Endothelial cell of umbilical vein (primary cell): ENCODE measurements at regions not wholly inside any gene's neighbourhood (a gene's known extent, or its start where the extent isn't known, plus 50 kb on each side); places are given as distances from the start of the nearest gene placed in this dataset.

Experiments
- BruUV-seq: library from RNA; stranded (reverse); fragments of 400-500 nt; replicated peaks from 2 replicates; lab custom pipeline; 2021; lab: Mats Ljungman, UMichigan
- CTCF ChIA-PET: fragments of 300-600, 350-600 bp; sonication (Branson Sonifier 250); formaldehyde crosslinking; loops from one replicate; lab custom pipeline; 2021; ENCODE audit warnings: antibody characterized with exemption, inconsistent platforms; lab: Charles Lee
- POLR2A ChIA-PET: fragments of 300-600, 350-600 bp; sonication (Branson Sonifier 250); formaldehyde crosslinking; loops from one replicate; lab custom pipeline; 2021; ENCODE audit warnings: antibody characterized with exemption, inconsistent platforms; lab: Charles Lee
- DNase-seq: peaks from one replicate; pipeline ENCODE4 v3.0.0-alpha.2; 2011; ENCODE audit warnings: low read depth, low spot score
- FAIRE-seq: peaks from 2 replicates; lab custom pipeline; 2011; peaks lifted over from hg19 to GRCh38; lab: Jason Lieb, UNC
- H2AFZ ChIP-seq: 2 replicates; pipeline ENCODE4 v1.6.0; 2012; ENCODE audit warnings: low read depth, low read length, control low read depth, inconsistent platforms
- H3K27ac ChIP-seq: 2 replicates; pipeline ENCODE4 v1.5.1; 2011; ENCODE audit warnings: low read depth, mild to moderate bottlenecking, control low read depth, low read length, moderate library complexity; ENCODE audit not compliant: insufficient read depth
- H3K27me3 ChIP-seq, 2 experiments: 2 replicates each; pipeline versions ENCODE4 v1.6.0 to v1.6.1; 2011; ENCODE audit warnings: low read length in 2 of 2, mixed read lengths in 1 of 2; ENCODE audit not compliant: control insufficient read depth in 2 of 2, insufficient read depth in 2 of 2
- H3K36me3 ChIP-seq, 2 experiments: 2 replicates in 1 of 2; 3 replicates in 1 of 2; pipeline ENCODE4 v1.5.1; 2011; ENCODE audit warnings: low read length in 2 of 2, mild to moderate bottlenecking in 1 of 2, moderate library complexity in 1 of 2; ENCODE audit not compliant: control insufficient read depth in 2 of 2, insufficient read depth in 2 of 2; ENCODE audit errors: extremely low read depth in 1 of 2
- H3K4me1 ChIP-seq: 3 replicates; pipeline ENCODE4 v1.5.1; 2011; ENCODE audit warnings: mild to moderate bottlenecking, low read length; ENCODE audit not compliant: control insufficient read depth, insufficient read depth; ENCODE audit errors: extremely low read depth
- H3K4me2 ChIP-seq: 2 replicates; pipeline ENCODE4 v1.6.1; 2011; ENCODE audit warnings: low read length, control low read depth, mixed read lengths; ENCODE audit not compliant: insufficient read depth
- H3K4me3 ChIP-seq, 3 experiments: fragments of 200-600 bp in 1 of 3; sonication (generic), shearing (Covaris generic) in 1 of 3; replicated peaks in 1 of 3; 2 replicates each; pipeline ENCODE4 v1.5.1; 2011 to 2016; ENCODE audit warnings: control low read depth in 3 of 3, low read length in 3 of 3, mild to moderate bottlenecking in 2 of 3, inconsistent platforms in 1 of 3, low read depth in 1 of 3, moderate library complexity in 1 of 3; ENCODE audit not compliant: insufficient read depth in 1 of 3
- H3K79me2 ChIP-seq: 2 replicates; pipeline ENCODE4 v1.6.0; 2012; ENCODE audit warnings: low read length, inconsistent platforms; ENCODE audit not compliant: control insufficient read depth, insufficient read depth
- H3K9ac ChIP-seq: replicated peaks from 2 replicates; pipeline ENCODE3; 2011; ENCODE audit warnings: low read length, control low read depth; ENCODE audit not compliant: insufficient read depth; ENCODE audit errors: extremely low read depth
- H3K9me1 ChIP-seq: replicated peaks from 3 replicates; pipeline ENCODE4 v1.6.0; 2011; ENCODE audit warnings: mild to moderate bottlenecking, low read length; ENCODE audit not compliant: control insufficient read depth, insufficient read depth; ENCODE audit errors: extremely low read depth
- H3K9me3 ChIP-seq: replicated peaks from 2 replicates; pipeline ENCODE4 v1.5.1; 2012; ENCODE audit warnings: low read length, inconsistent platforms; ENCODE audit not compliant: control insufficient read depth, insufficient read depth
- H4K20me1 ChIP-seq: replicated peaks from 2 replicates; pipeline ENCODE3; 2011; ENCODE audit warnings: mild to moderate bottlenecking, low read length; ENCODE audit not compliant: control insufficient read depth, insufficient read depth; ENCODE audit errors: extremely low read depth
- CTCF ChIP-seq, 2 donors: IDR thresholded peaks; 1 replicate in 1 of 2; 2 replicates in 1 of 2; pipeline ENCODE4 v1.5.1; 2011; ENCODE audit warnings: low read length in 2 of 2, mild to moderate bottlenecking in 2 of 2, moderate library complexity in 2 of 2, control low read depth in 1 of 2, inconsistent platforms in 1 of 2, low read depth in 1 of 2; ENCODE audit not compliant: insufficient read depth in 1 of 2; ENCODE audit errors: extremely low read depth in 1 of 2
- EZH2 ChIP-seq: IDR thresholded peaks from 2 replicates; pipeline ENCODE4 v1.6.1; 2012; ENCODE audit warnings: borderline replicate concordance, low read depth, mild to moderate bottlenecking, moderate library complexity, low read length, inconsistent platforms; ENCODE audit not compliant: severe bottlenecking
- FOS ChIP-seq: IDR thresholded peaks from 2 replicates; pipeline ENCODE4 v1.6.1; 2011; ENCODE audit warnings: mild to moderate bottlenecking, low read length, moderate library complexity, borderline replicate concordance; ENCODE audit not compliant: insufficient read depth
- GATA2 ChIP-seq: IDR thresholded peaks from 2 replicates; pipeline ENCODE4 v1.7.0; 2011; ENCODE audit warnings: low read depth, mild to moderate bottlenecking, moderate library complexity, mixed read lengths, low read length; ENCODE audit not compliant: insufficient read length, insufficient read depth
- JUN ChIP-seq: IDR thresholded peaks from 2 replicates; pipeline ENCODE4 v1.6.1; 2011; ENCODE audit warnings: borderline replicate concordance, low read depth; ENCODE audit not compliant: insufficient read length, insufficient read depth
- MAX ChIP-seq: IDR thresholded peaks from 2 replicates; pipeline ENCODE4 v1.6.1; 2011; ENCODE audit not compliant: insufficient read depth, insufficient read length
- MYC ChIP-seq: IDR thresholded peaks from one replicate; pipeline ENCODE4 v1.6.1; 2011; ENCODE audit warnings: mild to moderate bottlenecking, low read depth, low read length
- POLR2A ChIP-seq: IDR thresholded peaks from 2 replicates; pipeline ENCODE4 v1.6.1; 2012; ENCODE audit warnings: low read depth, mild to moderate bottlenecking, control low read depth, low read length
- POLR2AphosphoS5 ChIP-seq: IDR thresholded peaks from 2 replicates; pipeline ENCODE4 v1.6.1; 2012; ENCODE audit warnings: low read depth, mild to moderate bottlenecking, control low read depth, low read length, moderate library complexity; ENCODE audit not compliant: insufficient read depth
- dilution Hi-C: fragments of 300-500 bp; cut with MboI; formaldehyde crosslinking; loops from one replicate; pipeline ENCODE4 v1.15.0; 2019; ENCODE audit warnings: low sequenced_read_pairs; ENCODE audit not compliant: extremely low pct_ligation_motif_present
- intact Hi-C: fragments of 100-400 bp; cut with micrococcal nuclease; formaldehyde crosslinking; loops from one replicate; pipeline ENCODE4 v1.10.0; 2022

- Histone ChIP-seq H4K20me1 (no peaks in the 10 kb centered on the region), H3K36me3 (no peaks in the 10 kb centered on the region), H3K4me3 (no peak overlapping the region), H3K4me1 (peaks cover 3% of the 10 kb centered on the region), H3K9me3 (no peaks in the 10 kb centered on the region), H3K27me3 (peaks cover 0 to 5% of the 10 kb centered on the region in 2 experiments), H3K9me1 (no peaks in the 10 kb centered on the region), H3K27ac (no peak overlapping the region), H3K79me2 (no peaks in the 10 kb centered on the region), H3K4me2 (no peak overlapping the region), H2AFZ (no peak overlapping the region), H3K9ac (no peak overlapping the region)
- intact Hi-C loops (no loop called here), dilution Hi-C loops (no loop called here)
- no peak for FAIRE-seq
- TF ChIP-seq POLR2AphosphoS5 = no peak
- TF ChIP-seq JUN = no peak
- POLR2A ChIA-PET = no interaction called here
- CTCF ChIA-PET = interaction anchor here (1.9 kb wide), 1 partner anchor 13 kb away, joined by 4 read pairs; no protein-coding TSS in a partner anchor
- no peak for DNase-seq
- BruUV-seq = no TSS peak
Measured at GRCh38 chr13:37207691-37208451, 102.4 kb upstream of the CSNK1A1L start.

- DNase-seq (no peak), FAIRE-seq (no peak)
- no peaks in the 10 kb centered on the region for H3K36me3 ChIP-seq
- no peaks in the 10 kb centered on the region for H3K27me3 ChIP-seq
- H3K27ac ChIP-seq = no peak overlapping the region
- H3K9me3 ChIP-seq = no peaks in the 10 kb centered on the region
- TF ChIP-seq CTCF (IDR thresholded peaks at IDR 0.05; ENCODE audit: extremely low read depth in 1 of 2, insufficient read depth in 1 of 2, low read depth in 1 of 2, low read length in 2 of 2) = no peak
- TF ChIP-seq GATA2 = no peak
- TF ChIP-seq MAX = no peak
- TF ChIP-seq JUN = no peak
- no peak for TF ChIP-seq EZH2
- TF ChIP-seq MYC = no peak
- TF ChIP-seq POLR2A = no peak
- no peak for TF ChIP-seq FOS
- no peak for TF ChIP-seq POLR2AphosphoS5
- no peaks in the 10 kb centered on the region for H4K20me1 ChIP-seq
- no peaks in the 10 kb centered on the region for H3K9me1 ChIP-seq
- H3K4me3 ChIP-seq = no peak overlapping the region
- intact Hi-C loops = no loop called here
- no peak overlapping the region for H3K4me2 ChIP-seq
- CTCF ChIA-PET = no interaction called here
- H3K9ac ChIP-seq = no peak overlapping the region
- H2AFZ ChIP-seq = no peak overlapping the region
- dilution Hi-C loops = no loop called here
- H3K4me1 ChIP-seq = no peaks in the 10 kb centered on the region
- H3K79me2 ChIP-seq = no peaks in the 10 kb centered on the region
- POLR2A ChIA-PET = no interaction called here
- BruUV-seq = no TSS peak
Measured at GRCh38 chr13:37202264-37202663, 96.8 kb upstream of the CSNK1A1L start.
